IMR-90 (cell line): ENCODE measurements at regions not wholly inside any gene's neighbourhood (a gene's known extent, or its start where the extent isn't known, plus 50 kb on each side); places are given as distances from the start of the nearest gene placed in this dataset.

Experiments
- RAD21 ChIP-seq: IDR thresholded peaks from 2 replicates; pipeline ENCODE4 v1.6.1; 2012; ENCODE audit warnings: low read length, improper control_type of control experiment
- RFX5 ChIP-seq: IDR thresholded peaks from 2 replicates; pipeline ENCODE4 v1.8.0; 2012; ENCODE audit warnings: low read depth, mild to moderate bottlenecking, low read length, moderate library complexity
- SMC3 ChIP-seq: fragments of 150-350 bp; IDR thresholded peaks from 2 replicates; pipeline ENCODE4 v1.6.1; 2016; ENCODE audit warnings: low read depth, mild to moderate bottlenecking, antibody characterized with exemption, low read length, moderate library complexity
- TF ChIP-seq, protein P1 (sequence below): conservative IDR thresholded peaks from 2 replicates; pipeline ENCODE4 v1.5.1; 2012; ENCODE audit warnings: mild to moderate bottlenecking, low read depth, low read length, improper control_type of control experiment

- TF ChIP-seq, protein P1, sequence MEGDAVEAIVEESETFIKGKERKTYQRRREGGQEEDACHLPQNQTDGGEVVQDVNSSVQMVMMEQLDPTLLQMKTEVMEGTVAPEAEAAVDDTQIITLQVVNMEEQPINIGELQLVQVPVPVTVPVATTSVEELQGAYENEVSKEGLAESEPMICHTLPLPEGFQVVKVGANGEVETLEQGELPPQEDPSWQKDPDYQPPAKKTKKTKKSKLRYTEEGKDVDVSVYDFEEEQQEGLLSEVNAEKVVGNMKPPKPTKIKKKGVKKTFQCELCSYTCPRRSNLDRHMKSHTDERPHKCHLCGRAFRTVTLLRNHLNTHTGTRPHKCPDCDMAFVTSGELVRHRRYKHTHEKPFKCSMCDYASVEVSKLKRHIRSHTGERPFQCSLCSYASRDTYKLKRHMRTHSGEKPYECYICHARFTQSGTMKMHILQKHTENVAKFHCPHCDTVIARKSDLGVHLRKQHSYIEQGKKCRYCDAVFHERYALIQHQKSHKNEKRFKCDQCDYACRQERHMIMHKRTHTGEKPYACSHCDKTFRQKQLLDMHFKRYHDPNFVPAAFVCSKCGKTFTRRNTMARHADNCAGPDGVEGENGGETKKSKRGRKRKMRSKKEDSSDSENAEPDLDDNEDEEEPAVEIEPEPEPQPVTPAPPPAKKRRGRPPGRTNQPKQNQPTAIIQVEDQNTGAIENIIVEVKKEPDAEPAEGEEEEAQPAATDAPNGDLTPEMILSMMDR = no peak
- TF ChIP-seq RAD21 = no peak
- no peak for TF ChIP-seq RFX5
- TF ChIP-seq SMC3 = no peak
These were observed 114.4 kb upstream of the SLC35F3 start for GRCh38 chr1:233790121-233790520.
